ENCODE measurements at regions not wholly inside any gene's neighbourhood (a gene's known extent, or its start where the extent isn't known, plus 50 kb on each side); places are given as distances from the start of the nearest gene placed in this dataset.

GRCh38 chr12:60758224-60758623 is 1162.4 kb downstream of the SLC16A7 start:
- TF ChIP-seq CTCF (conservative IDR thresholded peaks at IDR 0.05; ENCODE audit: low read length) (no peak), EZH2phosphoT487 (IDR thresholded peaks at IDR 0.05; ENCODE audit: borderline replicate concordance) (no peak)

Data from Loucy (cell line).